ENCODE measurements at regions not wholly inside any gene's neighbourhood (a gene's known extent, or its start where the extent isn't known, plus 50 kb on each side); places are given as distances from the start of the nearest gene placed in this dataset.

- no peak for TF ChIP-seq ZKSCAN5 (CRISPR knock-in tag; IDR thresholded peaks at IDR 0.05)
- peak; percentile 80; the same call in 1 of the 2 replicates for TF ChIP-seq IRF2 (CRISPR knock-in tag; IDR thresholded peaks at IDR 0.05)
- peak; percentile 59; the same call in 1 of the 2 replicates for TF ChIP-seq TBX3 (IDR thresholded peaks at IDR 0.05; ENCODE audit: borderline replicate concordance)
- peak; percentile 87 for TF ChIP-seq ARID3A (IDR thresholded peaks at IDR 0.05; ENCODE audit: low read depth, low read length)
- peak; percentile 66; the same call in 1 of the 2 replicates for TF ChIP-seq TRIM24 (CRISPR knock-in tag; IDR thresholded peaks at IDR 0.05)
- TF ChIP-seq ZFP91 (CRISPR knock-in tag; IDR thresholded peaks at IDR 0.05; ENCODE audit: borderline replicate concordance), result peak; percentile 80
- TF ChIP-seq GABPB1 (CRISPR knock-in tag; IDR thresholded peaks at IDR 0.05), result peak; percentile 48; the same call in 1 of the 2 replicates
- TF ChIP-seq MTF1 (CRISPR knock-in tag; IDR thresholded peaks at IDR 0.05), result no peak
- TF ChIP-seq ZNF672 (CRISPR knock-in tag; IDR thresholded peaks at IDR 0.05), result peak; percentile 26; the same call in 1 of the 2 replicates
- peak; percentile 58; the same call in 1 of the 2 replicates for TF ChIP-seq ZNF614 (CRISPR knock-in tag; IDR thresholded peaks at IDR 0.05; ENCODE audit: borderline replicate concordance)
- peak; percentile 55; the same call in 1 of the 2 replicates for TF ChIP-seq THAP9 (CRISPR knock-in tag; IDR thresholded peaks at IDR 0.05; ENCODE audit: borderline replicate concordance)
- TF ChIP-seq GRHL1 (CRISPR knock-in tag; conservative IDR thresholded peaks at IDR 0.05), result no peak
- TF ChIP-seq HNF1A (IDR thresholded peaks at IDR 0.05; ENCODE audit: low read depth), result peak; percentile 64; the same call in 1 of the 2 replicates
- TF ChIP-seq HNF1A (CRISPR knock-in tag; IDR thresholded peaks at IDR 0.05; ENCODE audit: borderline replicate concordance), result peak; percentile 83; the same call in 1 of the 2 replicates
- peak; percentile 91 for TF ChIP-seq JUNB (CRISPR knock-in tag; IDR thresholded peaks at IDR 0.05; ENCODE audit: borderline replicate concordance)
Observed at GRCh38 chr1:229221106-229222019, 49.5 kb upstream of the RAB4A start (continued).

Data from HepG2 (cell line).